ENCODE measurements at regions not wholly inside any gene's neighbourhood (a gene's known extent, or its start where the extent isn't known, plus 50 kb on each side); places are given as distances from the start of the nearest gene placed in this dataset.

DNA sequence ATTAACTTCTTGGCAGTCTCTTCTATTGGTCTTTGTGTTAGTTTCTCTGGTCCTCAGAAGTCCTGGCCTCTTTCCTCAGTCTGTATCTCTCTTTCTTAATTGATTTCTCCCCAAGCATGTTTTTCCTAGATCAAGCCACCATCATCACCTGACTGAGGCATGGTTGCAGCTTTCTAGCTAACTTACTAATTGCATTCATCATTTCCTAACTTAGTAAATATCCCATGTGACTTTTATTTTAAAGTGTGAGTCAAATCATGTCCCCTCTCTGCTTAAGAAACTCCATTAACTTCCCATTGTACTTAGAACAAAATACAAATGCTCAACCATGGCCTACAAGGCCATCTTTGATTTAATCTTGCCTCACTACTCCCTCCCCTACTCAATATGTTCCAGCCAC, 135.4 kb upstream of the FRMD4B start:
- no peaks in the 10 kb centered on the region for H3K27me3 ChIP-seq (replicated peaks; ENCODE audit: insufficient read depth)
- DNase-seq (ENCODE audit: low spot score) = no peak
- H3K9me3 ChIP-seq = no peaks in the 10 kb centered on the region
- H3K4me3 ChIP-seq = no peak overlapping the region
- H3K4me1 ChIP-seq (replicated peaks) = no peaks in the 10 kb centered on the region
- no peak overlapping the region for H3K27ac ChIP-seq
- intact Hi-C loops (cut with DNase I) = no loop called here
- no peak for TF ChIP-seq POLR2A (IDR thresholded peaks at IDR 0.05)
- TF ChIP-seq POLR2AphosphoS5 (IDR thresholded peaks at IDR 0.05) = no peak
- no peak for TF ChIP-seq CTCF (IDR thresholded peaks at IDR 0.05)
- no peaks in the 10 kb centered on the region for H3K36me3 ChIP-seq

- no peaks in the 10 kb centered on the region for H3K27me3 ChIP-seq (replicated peaks; ENCODE audit: insufficient read depth)
- H3K27ac ChIP-seq = no peak overlapping the region
- no peaks in the 10 kb centered on the region for H3K36me3 ChIP-seq
- no peaks in the 10 kb centered on the region for H3K4me1 ChIP-seq (replicated peaks)
- no peaks in the 10 kb centered on the region for H3K9me3 ChIP-seq
- intact Hi-C loops (cut with DNase I) = no loop called here
- no peak overlapping the region for H3K4me3 ChIP-seq
- no peak for DNase-seq (ENCODE audit: low spot score)
- WGBS = 80% methylated on average over 4 of the region's 4 CpGs
- no peak for TF ChIP-seq CTCF (IDR thresholded peaks at IDR 0.05)
- no peak for TF ChIP-seq POLR2AphosphoS5 (IDR thresholded peaks at IDR 0.05)
- no peak for TF ChIP-seq POLR2A (IDR thresholded peaks at IDR 0.05)
Measured at GRCh38 chr3:69511361-69511760, 125.5 kb upstream of the FRMD4B start.

DNA sequence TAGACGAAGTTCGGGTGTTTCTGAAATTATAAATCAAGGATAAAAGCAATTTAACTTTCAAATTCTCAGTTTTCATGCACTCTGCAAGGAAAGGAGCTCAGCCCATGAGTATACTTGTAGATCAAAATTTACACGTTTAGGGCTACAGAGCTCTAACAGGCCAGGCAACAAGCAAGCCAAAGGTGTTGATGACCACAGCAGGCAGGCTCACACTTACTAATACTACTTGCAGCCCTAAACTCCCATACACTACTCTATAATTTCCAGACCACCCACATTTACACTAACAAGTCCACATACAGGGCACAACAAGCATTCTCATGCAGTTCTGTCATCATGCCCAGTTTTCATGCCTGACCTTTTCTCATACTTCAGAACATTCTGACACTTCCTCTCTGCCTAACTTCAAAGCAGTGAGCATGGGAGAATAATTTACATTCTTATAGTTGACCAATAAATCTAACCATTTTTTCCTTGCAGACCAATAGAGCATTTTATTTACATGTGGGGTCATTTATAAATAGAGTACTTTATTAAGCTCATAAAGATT, 124.7 kb upstream of the FRMD4B start:
- Histone ChIP-seq H3K4me3 (no peak overlapping the region), H3K9me3 (no peaks in the 10 kb centered on the region), H3K4me1 (replicated peaks) (no peaks in the 10 kb centered on the region), H3K36me3 (no peaks in the 10 kb centered on the region), H3K27me3 (replicated peaks; ENCODE audit: insufficient read depth) (no peaks in the 10 kb centered on the region), H3K27ac (no peak overlapping the region)
- no peak for DNase-seq (ENCODE audit: low spot score)
- intact Hi-C loops (cut with DNase I) = no loop called here
- WGBS = 14% methylated on average over 3 of the region's 3 CpGs
- TF ChIP-seq POLR2AphosphoS5 (IDR thresholded peaks at IDR 0.05) (peak; percentile 4), POLR2A (IDR thresholded peaks at IDR 0.05) (no peak)

- no peak overlapping the region for H3K27ac ChIP-seq
- intact Hi-C loops (cut with DNase I) = no loop called here
- WGBS = 81% methylated on average over 3 of the region's 3 CpGs
- no peaks in the 10 kb centered on the region for H3K27me3 ChIP-seq (replicated peaks; ENCODE audit: insufficient read depth)
- H3K4me1 ChIP-seq (replicated peaks) = no peaks in the 10 kb centered on the region
- TF ChIP-seq POLR2AphosphoS5 (IDR thresholded peaks at IDR 0.05) = no peak
- no peak for TF ChIP-seq POLR2A (IDR thresholded peaks at IDR 0.05)
- no peak for TF ChIP-seq CTCF (IDR thresholded peaks at IDR 0.05)
- H3K9me3 ChIP-seq = no peaks in the 10 kb centered on the region
- no peaks in the 10 kb centered on the region for H3K36me3 ChIP-seq
- no peak for DNase-seq (ENCODE audit: low spot score)
- no peak overlapping the region for H3K4me3 ChIP-seq
Measured at GRCh38 chr3:69509288-69509687, 123.4 kb upstream of the FRMD4B start.

DNA sequence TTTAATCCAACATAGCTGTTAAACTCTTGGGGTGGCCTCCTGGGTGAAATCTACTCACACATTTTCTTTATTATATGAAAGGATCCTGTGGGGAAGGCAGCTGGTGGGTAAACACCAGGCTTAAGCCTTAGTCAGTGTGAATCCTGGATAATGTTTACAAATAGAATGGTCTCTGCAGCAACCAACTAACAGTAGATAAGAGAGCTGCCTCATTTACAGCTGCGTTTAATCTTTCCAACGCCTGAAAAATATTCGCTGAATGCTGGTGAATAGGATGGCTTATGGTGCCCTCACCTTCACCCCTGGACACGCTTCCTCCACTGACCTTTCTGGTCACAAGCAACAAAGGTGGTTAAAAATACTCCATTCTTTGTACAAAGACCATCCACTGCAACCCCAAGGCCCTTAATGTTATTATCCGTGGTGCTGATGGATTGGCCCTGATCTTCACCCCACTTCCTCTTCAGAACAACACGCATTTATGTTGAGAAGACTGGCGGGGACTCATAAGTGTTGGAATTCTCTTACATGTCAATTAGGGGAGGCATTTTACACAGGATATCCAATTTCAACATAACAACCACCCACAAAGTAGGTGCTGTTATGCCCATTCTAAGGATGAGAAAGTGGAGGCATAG, 120.0 kb upstream of the FRMD4B start:
- no peak for TF ChIP-seq POLR2A (IDR thresholded peaks at IDR 0.05)
- TF ChIP-seq CTCF (IDR thresholded peaks at IDR 0.05) = no peak
- TF ChIP-seq POLR2AphosphoS5 (IDR thresholded peaks at IDR 0.05) = no peak
- intact Hi-C loops (cut with DNase I) = no loop called here
- Histone ChIP-seq H3K4me1 (replicated peaks) (no peaks in the 10 kb centered on the region), H3K36me3 (no peaks in the 10 kb centered on the region), H3K9me3 (no peaks in the 10 kb centered on the region), H3K27ac (no peak overlapping the region), H3K27me3 (replicated peaks; ENCODE audit: insufficient read depth) (no peaks in the 10 kb centered on the region), H3K4me3 (no peak overlapping the region)
- DNase-seq (ENCODE audit: low spot score) = no peak
- 55% methylated on average over 7 of the region's 7 CpGs for WGBS
